Right cardiac atrium (tissue), 5 donors: ENCODE measurements at regions not wholly inside any gene's neighbourhood (a gene's known extent, or its start where the extent isn't known, plus 50 kb on each side); places are given as distances from the start of the nearest gene placed in this dataset.

Experiments used
- ATAC-seq, 2 donors: fragments of 200-7000 bp; cut with Tn5 transposase; one replicate each; pipeline versions ENCODE4 v1.8.0 to v1.9.1; 2020; ENCODE audit warnings: moderate library complexity in 2 of 2, mild to moderate bottlenecking in 1 of 2
- DNase-seq, 3 donors: peaks; one replicate each; pipeline ENCODE4 v3.0.0-alpha.2; 2020
- H3K27ac ChIP-seq: one replicate; pipeline ENCODE4 v1.5.1; 2013; ENCODE audit warnings: mild to moderate bottlenecking, low read length, control low read depth, moderate library complexity
- H3K27me3 ChIP-seq: one replicate; pipeline ENCODE4 v1.6.1; 2013; ENCODE audit not compliant: control insufficient read depth, insufficient read depth
- H3K4me1 ChIP-seq: one replicate; pipeline ENCODE4 v1.6.1; 2013; ENCODE audit warnings: low read length; ENCODE audit not compliant: control insufficient read depth, insufficient read depth
- H3K4me3 ChIP-seq: one replicate; pipeline ENCODE4 v1.5.1; 2013; ENCODE audit warnings: low read length, control low read depth
- H3K9me3 ChIP-seq: one replicate; pipeline ENCODE4 v1.6.1; 2013; ENCODE audit warnings: low read length; ENCODE audit not compliant: control insufficient read depth
- WGBS: extraction: QIAGEN DNeasy Blood & Tissue Kit; methylation state at CpG from one replicate; pipeline ENCODE4 v1.1.7; 2013; 5-methylcytosine and 5-hydroxymethylcytosine counted together
- intact Hi-C, 4 donors: fragments of 100-400 bp; cut with DNase I; formaldehyde crosslinking; loops; one replicate each; pipeline versions ENCODE4 v1.11.0 to v1.14.0; 2022 to 2023
- donor health status: healthy with polysubstance abuse.
- donor health status: DM: no; HTN: yes; CAD: no.
- donor health status: DM: no; HTN: no; CAD: no.
- donor health status: DM: no; HTN: yes; CAD: no; lungs with severe emphysema.
- donor health status: DM: yes; HTN: yes; CAD: no.

GRCh38 chr4:189060104-189060503, 880.6 kb upstream of the FRG1 start:
- H3K9me3 ChIP-seq, result peaks cover 2% of the 10 kb centered on the region
- ATAC-seq, result no peak
- 50% methylated on average over 1 of the region's 1 CpG for WGBS
- no peak overlapping the region for H3K27ac ChIP-seq
- no peaks in the 10 kb centered on the region for H3K4me1 ChIP-seq
- intact Hi-C loops, result no loop called here
- DNase-seq, result no peak
- no peak overlapping the region for H3K4me3 ChIP-seq
- no peaks in the 10 kb centered on the region for H3K27me3 ChIP-seq

GRCh38 chr4:189062047-189062820, 878.4 kb upstream of the FRG1 start:
- no peak overlapping the region for H3K27ac ChIP-seq
- H3K9me3 ChIP-seq, result peaks cover 2% of the 10 kb centered on the region
- WGBS, result 79% methylated on average over 2 of the region's 2 CpGs
- ATAC-seq (no peak), DNase-seq (no peak)
- intact Hi-C loops, result no loop called here
- H3K4me3 ChIP-seq, result no peak overlapping the region
- H3K27me3 ChIP-seq, result no peaks in the 10 kb centered on the region
- H3K4me1 ChIP-seq, result no peaks in the 10 kb centered on the region

GRCh38 chr4:189069772-189070171, 870.9 kb upstream of the FRG1 start:
- H3K9me3 ChIP-seq, result no peaks in the 10 kb centered on the region
- no peak for ATAC-seq
- H3K27ac ChIP-seq, result no peak overlapping the region
- no peaks in the 10 kb centered on the region for H3K4me1 ChIP-seq
- no peak overlapping the region for H3K4me3 ChIP-seq
- 52% methylated on average over 1 of the region's 1 CpG for WGBS
- H3K27me3 ChIP-seq, result no peaks in the 10 kb centered on the region
- intact Hi-C loops, result no loop called here
- no peak for DNase-seq

- Histone ChIP-seq H3K4me1 (no peaks in the 10 kb centered on the region), H3K27ac (no peak overlapping the region), H3K4me3 (no peak overlapping the region), H3K9me3 (no peaks in the 10 kb centered on the region), H3K27me3 (no peaks in the 10 kb centered on the region)
- no peak for DNase-seq
- ATAC-seq, result no peak
- WGBS, result 61% methylated on average over 6 of the region's 6 CpGs
- intact Hi-C loops, result no loop called here
These were observed 869.4 kb upstream of the FRG1 start for GRCh38 chr4:189071241-189071640.

GRCh38 chr4:189073739-189074138, 866.9 kb upstream of the FRG1 start:
- 48% methylated on average over 6 of the region's 6 CpGs for WGBS
- Histone ChIP-seq H3K9me3 (no peaks in the 10 kb centered on the region), H3K4me1 (no peaks in the 10 kb centered on the region), H3K27ac (no peak overlapping the region), H3K27me3 (no peaks in the 10 kb centered on the region), H3K4me3 (no peak overlapping the region)
- DNase-seq, result no peak
- intact Hi-C loops, result no loop called here
- ATAC-seq, result no peak

GRCh38 chr4:189081826-189082225, 858.8 kb upstream of the FRG1 start:
- intact Hi-C loops, result no loop called here
- H3K4me1 ChIP-seq, result no peaks in the 10 kb centered on the region
- H3K9me3 ChIP-seq, result no peaks in the 10 kb centered on the region
- no peaks in the 10 kb centered on the region for H3K27me3 ChIP-seq
- DNase-seq (no peak), ATAC-seq (no peak)
- H3K27ac ChIP-seq, result no peak overlapping the region
- no peak overlapping the region for H3K4me3 ChIP-seq

DNA sequence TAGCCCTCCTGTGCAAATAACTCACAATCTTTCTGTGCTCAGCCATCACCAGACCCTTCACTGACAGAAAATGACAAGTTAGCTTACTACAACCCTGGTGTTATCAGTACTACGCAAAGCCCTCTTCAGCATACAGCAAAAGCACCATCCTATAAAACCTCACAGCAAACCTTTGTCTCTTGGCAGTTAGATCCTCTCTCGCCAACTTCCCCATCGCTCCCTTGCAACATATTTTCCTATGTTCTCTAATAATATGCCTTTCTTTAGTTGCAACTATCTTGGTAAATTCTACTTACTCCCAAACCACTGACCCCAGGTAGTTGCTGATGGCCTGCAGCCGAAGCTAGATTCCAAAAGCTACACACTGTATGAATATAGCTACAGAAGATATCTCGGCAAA, 856.9 kb upstream of the FRG1 start:
- no peak for DNase-seq
- H3K4me1 ChIP-seq, result no peaks in the 10 kb centered on the region
- no peaks in the 10 kb centered on the region for H3K9me3 ChIP-seq
- intact Hi-C loops, result no loop called here
- no peak overlapping the region for H3K4me3 ChIP-seq
- WGBS, result 74% methylated on average over 5 of the region's 5 CpGs
- no peaks in the 10 kb centered on the region for H3K27me3 ChIP-seq
- no peak overlapping the region for H3K27ac ChIP-seq
- no peak for ATAC-seq

GRCh38 chr4:189084671-189085070, 856.0 kb upstream of the FRG1 start:
- intact Hi-C loops, result no loop called here
- H3K4me1 ChIP-seq, result no peaks in the 10 kb centered on the region
- H3K27me3 ChIP-seq, result no peaks in the 10 kb centered on the region
- 55% methylated on average over 4 of the region's 4 CpGs for WGBS
- DNase-seq (no peak), ATAC-seq (no peak)
- H3K9me3 ChIP-seq, result no peaks in the 10 kb centered on the region
- H3K4me3 ChIP-seq, result no peak overlapping the region
- H3K27ac ChIP-seq, result no peak overlapping the region

DNA sequence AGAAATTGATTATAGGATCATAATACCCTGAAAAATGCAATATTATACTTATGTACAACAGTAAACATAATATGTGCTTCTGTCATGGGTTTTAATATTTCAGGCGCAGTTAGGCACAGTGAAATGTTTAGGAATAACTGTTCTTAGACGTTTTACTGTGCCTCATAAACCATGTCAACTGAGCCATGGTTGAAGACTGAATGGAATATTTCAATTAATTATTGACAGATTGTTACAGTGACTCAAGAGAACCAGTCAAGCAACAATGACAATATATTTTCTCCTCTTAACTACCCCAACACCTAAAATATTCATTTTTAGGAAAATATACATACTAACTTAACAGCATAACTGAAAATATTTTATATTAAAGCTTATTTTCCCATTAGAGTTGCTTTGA, 852.7 kb upstream of the FRG1 start:
- H3K4me3 ChIP-seq, result no peak overlapping the region
- 75% methylated on average over 2 of the region's 2 CpGs for WGBS

GRCh38 chr4:189088780-189089179, 851.9 kb upstream of the FRG1 start:
- intact Hi-C loops, result no loop called here
- Histone ChIP-seq H3K27me3 (no peaks in the 10 kb centered on the region), H3K4me3 (no peak overlapping the region)

More for the DNA sequence above, 852.7 kb upstream of the FRG1 start:
- DNase-seq, result no peak
- no peaks in the 10 kb centered on the region for H3K27me3 ChIP-seq
- no peak overlapping the region for H3K27ac ChIP-seq
- intact Hi-C loops, result no loop called here
- no peaks in the 10 kb centered on the region for H3K9me3 ChIP-seq
- ATAC-seq, result no peak
- H3K4me1 ChIP-seq, result no peaks in the 10 kb centered on the region

DNA sequence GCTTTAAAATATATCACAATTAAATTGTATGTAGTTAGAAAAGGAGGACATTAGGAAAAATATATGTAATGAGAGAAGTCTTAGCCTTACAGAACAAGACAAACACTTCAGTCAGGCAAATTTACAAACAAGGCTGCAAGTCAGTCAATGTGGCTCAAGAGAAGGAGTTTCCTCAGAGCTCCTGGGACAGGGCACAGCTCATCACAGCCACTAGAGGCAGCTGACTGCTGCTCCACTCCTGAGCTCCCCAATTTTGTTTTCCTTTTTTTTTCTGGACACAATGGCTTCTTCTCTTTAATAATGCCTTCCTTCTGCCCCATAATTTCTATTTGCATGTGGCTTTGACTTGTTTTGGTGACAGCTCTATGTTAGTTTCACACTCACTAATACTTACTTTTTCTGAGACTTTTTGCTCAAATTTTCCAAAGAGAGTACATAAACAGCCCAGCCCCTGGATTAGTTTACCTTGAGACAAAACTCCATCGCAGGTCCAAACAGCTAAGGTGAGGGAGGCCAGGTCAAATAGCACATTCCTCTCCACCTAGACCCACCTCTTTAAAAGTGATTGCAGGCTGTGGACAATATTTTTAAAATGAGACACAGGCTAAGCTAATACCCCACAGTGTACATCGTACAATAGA, 850.4 kb upstream of the FRG1 start:
- Histone ChIP-seq H3K4me1 (no peaks in the 10 kb centered on the region), H3K27me3 (no peaks in the 10 kb centered on the region), H3K9me3 (no peaks in the 10 kb centered on the region), H3K27ac (no peak overlapping the region), H3K4me3 (no peak overlapping the region)
- ATAC-seq, result no peak
- 87% methylated on average over 2 of the region's 2 CpGs for WGBS
- DNase-seq, result no peak
- intact Hi-C loops, result no loop called here

More at GRCh38 chr4:189088780-189089179, 851.9 kb upstream of the FRG1 start:
- no peaks in the 10 kb centered on the region for H3K9me3 ChIP-seq
- whole genome bisulfite sequencing, result 61% methylated on average over 5 of the region's 5 CpGs
- H3K27ac ChIP-seq, result no peak overlapping the region
- H3K4me1 ChIP-seq, result no peaks in the 10 kb centered on the region
- DNase-seq (peak in 1 of 3 donors; percentile 17), ATAC-seq (no peak)
